GM06990 (cell line): ENCODE measurements at regions not wholly inside any gene's neighbourhood (a gene's known extent, or its start where the extent isn't known, plus 50 kb on each side); places are given as distances from the start of the nearest gene placed in this dataset.

ENCODE experiments used
- DNase-seq: peaks from one replicate; pipeline ENCODE4 v3.0.0-alpha.2; 2011; ENCODE audit not compliant: insufficient read length; ENCODE audit errors: extremely low read depth
- H3K27me3 ChIP-seq: replicated peaks from 2 replicates; pipeline ENCODE4 v1.6.0; 2011; ENCODE audit warnings: low read length; ENCODE audit not compliant: control insufficient read depth, insufficient read depth
- H3K36me3 ChIP-seq: 2 replicates; pipeline ENCODE4 v1.5.1; 2011; ENCODE audit warnings: low read length; ENCODE audit not compliant: control insufficient read depth, insufficient read depth
- H3K4me3 ChIP-seq: replicated peaks from 2 replicates; pipeline ENCODE4 v1.5.1; 2011; ENCODE audit warnings: low read depth, mild to moderate bottlenecking, control low read depth, low read length
- TF ChIP-seq, protein P1 (sequence below): IDR thresholded peaks from 2 replicates; pipeline ENCODE4 v1.5.1; 2011; ENCODE audit warnings: low read length, control low read depth, mild to moderate bottlenecking, inconsistent platforms; ENCODE audit not compliant: insufficient read depth, poor library complexity, severe bottlenecking

DNA sequence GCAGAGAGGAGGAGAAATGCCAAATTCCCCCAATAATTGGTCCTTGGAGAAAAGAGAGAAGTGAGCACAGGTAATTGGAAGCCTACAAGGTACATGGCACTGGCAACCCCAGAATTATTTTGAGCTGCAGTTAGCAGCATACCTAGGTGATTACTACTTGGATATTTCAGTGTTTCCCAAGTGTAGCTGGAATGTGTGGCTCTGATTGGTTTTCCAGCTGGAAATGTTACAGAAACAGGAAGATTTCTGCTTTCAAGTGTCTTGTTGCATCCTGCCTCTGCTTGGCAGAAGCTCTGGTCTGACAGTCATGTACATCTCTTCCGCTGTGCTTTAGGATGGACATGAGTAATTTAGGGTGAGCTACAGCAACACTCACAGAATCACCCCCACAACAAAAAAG, 262.1 kb downstream of the ENC1 start:
- H3K4me3 ChIP-seq, result no peak overlapping the region
- H3K36me3 ChIP-seq, result no peaks in the 10 kb centered on the region
- TF ChIP-seq, protein P1, sequence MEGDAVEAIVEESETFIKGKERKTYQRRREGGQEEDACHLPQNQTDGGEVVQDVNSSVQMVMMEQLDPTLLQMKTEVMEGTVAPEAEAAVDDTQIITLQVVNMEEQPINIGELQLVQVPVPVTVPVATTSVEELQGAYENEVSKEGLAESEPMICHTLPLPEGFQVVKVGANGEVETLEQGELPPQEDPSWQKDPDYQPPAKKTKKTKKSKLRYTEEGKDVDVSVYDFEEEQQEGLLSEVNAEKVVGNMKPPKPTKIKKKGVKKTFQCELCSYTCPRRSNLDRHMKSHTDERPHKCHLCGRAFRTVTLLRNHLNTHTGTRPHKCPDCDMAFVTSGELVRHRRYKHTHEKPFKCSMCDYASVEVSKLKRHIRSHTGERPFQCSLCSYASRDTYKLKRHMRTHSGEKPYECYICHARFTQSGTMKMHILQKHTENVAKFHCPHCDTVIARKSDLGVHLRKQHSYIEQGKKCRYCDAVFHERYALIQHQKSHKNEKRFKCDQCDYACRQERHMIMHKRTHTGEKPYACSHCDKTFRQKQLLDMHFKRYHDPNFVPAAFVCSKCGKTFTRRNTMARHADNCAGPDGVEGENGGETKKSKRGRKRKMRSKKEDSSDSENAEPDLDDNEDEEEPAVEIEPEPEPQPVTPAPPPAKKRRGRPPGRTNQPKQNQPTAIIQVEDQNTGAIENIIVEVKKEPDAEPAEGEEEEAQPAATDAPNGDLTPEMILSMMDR, result no peak
- H3K27me3 ChIP-seq, result no peaks in the 10 kb centered on the region
- no peak for DNase-seq

DNA sequence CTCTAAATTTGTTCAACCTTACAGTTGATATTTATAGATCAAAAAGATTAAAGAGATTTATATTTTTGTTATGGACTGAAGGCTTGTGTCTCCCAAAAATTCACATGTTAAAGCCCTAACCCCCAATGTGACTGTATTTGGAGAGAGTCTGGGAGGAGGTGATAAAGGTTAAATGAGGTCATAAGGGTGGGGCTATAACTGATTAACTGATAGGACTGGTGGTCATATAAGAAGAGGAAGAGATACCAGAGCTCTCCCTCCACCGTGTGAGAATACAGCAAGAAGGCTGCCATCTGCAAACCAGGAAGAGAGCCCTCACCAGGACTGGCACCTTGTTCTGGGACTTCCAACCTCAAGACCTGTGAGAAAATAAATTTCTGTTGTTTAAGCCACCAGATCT, 264.3 kb downstream of the ENC1 start:
- TF ChIP-seq, protein P1, result no peak

DNA sequence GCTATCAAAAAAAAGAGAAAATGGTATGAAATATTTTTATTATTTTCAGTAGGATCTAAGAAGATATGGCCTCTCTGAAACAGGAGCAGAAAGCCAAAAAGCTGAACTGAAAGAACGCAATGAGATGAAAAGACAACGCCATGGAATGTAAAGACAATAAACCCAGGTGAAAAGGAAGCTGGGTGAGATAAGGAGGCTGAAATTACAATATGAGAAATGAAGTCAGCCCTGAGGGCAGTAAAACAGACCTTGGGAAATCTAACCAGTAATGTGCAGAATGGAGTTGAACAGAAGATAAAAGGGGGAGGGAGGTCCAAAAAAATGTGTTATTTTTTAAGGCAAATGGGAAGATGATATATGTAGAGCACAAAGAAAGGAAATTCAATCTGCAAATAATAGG, 265.3 kb downstream of the ENC1 start:
- no peak for DNase-seq
- Histone ChIP-seq H3K27me3 (no peaks in the 10 kb centered on the region), H3K36me3 (no peaks in the 10 kb centered on the region), H3K4me3 (no peak overlapping the region)
- TF ChIP-seq, protein P1, result no peak

More for the DNA sequence above, 264.3 kb downstream of the ENC1 start:
- Histone ChIP-seq H3K27me3 (no peaks in the 10 kb centered on the region), H3K4me3 (no peak overlapping the region), H3K36me3 (no peaks in the 10 kb centered on the region)
- DNase-seq, result no peak

DNA sequence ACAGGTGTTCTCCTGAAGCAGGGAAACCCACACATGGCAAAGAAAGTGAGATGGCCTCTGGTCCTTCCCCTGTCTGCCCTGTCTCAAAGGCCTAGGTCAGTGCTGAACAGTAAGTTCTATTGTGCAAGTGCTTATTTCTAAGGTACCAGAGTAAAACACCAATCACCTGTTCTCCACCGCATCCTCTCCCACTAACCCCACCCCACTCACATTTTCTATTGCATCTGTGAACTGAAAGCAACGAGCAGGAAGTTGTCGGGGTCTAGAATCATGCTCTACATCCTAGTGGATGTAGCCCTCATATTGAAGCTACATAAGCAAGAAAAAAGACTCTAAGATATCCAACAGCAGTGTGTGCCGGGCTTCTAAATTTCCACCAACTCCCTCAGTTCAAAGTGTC, 265.9 kb downstream of the ENC1 start:
- no peak overlapping the region for H3K4me3 ChIP-seq
- peak; percentile 16 for DNase-seq
- TF ChIP-seq, protein P1, result no peak
- H3K36me3 ChIP-seq, result no peaks in the 10 kb centered on the region
- no peaks in the 10 kb centered on the region for H3K27me3 ChIP-seq

DNA sequence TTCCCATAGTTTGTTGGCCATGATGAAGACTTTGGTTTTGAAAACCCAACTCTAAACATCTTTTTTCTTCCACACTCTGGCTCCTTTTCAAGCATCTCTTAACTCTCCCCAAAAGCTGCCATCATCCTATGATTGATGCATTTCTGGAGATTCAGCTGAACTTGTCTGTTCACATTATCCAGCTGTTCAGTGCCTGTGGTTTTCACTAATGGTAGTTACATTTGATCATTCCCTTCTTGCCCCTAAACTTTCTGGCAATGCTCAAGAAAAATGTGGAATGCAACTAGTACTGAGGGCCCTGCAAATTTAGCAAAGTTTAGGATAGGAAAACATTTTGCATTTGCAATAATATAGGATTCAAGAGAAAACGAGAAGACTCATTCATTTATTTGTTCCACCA, 267.5 kb downstream of the ENC1 start:
- DNase-seq, result no peak
- no peaks in the 10 kb centered on the region for H3K27me3 ChIP-seq
- H3K36me3 ChIP-seq, result no peaks in the 10 kb centered on the region
- TF ChIP-seq, protein P1, result no peak
- no peak overlapping the region for H3K4me3 ChIP-seq

DNA sequence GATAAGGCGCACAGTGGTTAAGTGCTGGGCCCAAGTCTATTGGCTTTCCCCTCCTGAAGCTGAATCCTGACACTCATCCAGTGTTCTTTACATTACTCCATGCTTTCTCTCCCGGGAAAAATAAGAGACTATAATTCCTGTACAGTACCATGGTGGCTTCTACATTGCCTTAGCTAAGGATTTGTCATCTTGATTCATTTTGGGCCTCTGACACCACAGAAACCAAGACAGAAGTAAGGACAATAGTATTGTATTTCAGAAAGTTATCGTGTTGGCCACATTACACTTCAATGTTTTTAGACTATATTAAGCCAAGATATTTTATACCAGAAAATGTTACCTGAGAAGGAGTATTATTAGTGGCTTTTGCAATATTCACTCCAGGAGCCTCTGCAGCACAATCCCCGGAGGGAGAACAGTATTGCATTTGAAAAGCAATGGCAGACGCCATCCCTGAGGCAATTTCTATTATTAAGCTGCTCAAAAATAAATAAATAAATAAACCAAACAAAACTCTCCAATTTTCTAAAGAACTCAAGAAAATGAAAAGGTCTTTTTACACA, 267.9 kb downstream of the ENC1 start:
- no peak for DNase-seq

More for the DNA sequence above, 267.9 kb downstream of the ENC1 start:
- no peaks in the 10 kb centered on the region for H3K36me3 ChIP-seq
- TF ChIP-seq, protein P1, result no peak
- no peaks in the 10 kb centered on the region for H3K27me3 ChIP-seq
- no peak overlapping the region for H3K4me3 ChIP-seq
